HepG2 (cell line): ENCODE measurements at regions not wholly inside any gene's neighbourhood (a gene's known extent, or its start where the extent isn't known, plus 50 kb on each side); places are given as distances from the start of the nearest gene placed in this dataset.

Experiments used
- ATAC-seq: fragments of 200-7000 bp; cut with Tn5 transposase; 3 replicates; pipeline ENCODE4 v1.9.1; 2020; ENCODE audit warnings: mild to moderate bottlenecking, moderate library complexity
- BruUV-seq: library from RNA; stranded (reverse); fragments of 400-500 nt; replicated peaks from 2 replicates; lab custom pipeline; 2021; lab: Mats Ljungman, UMichigan
- CTCF ChIA-PET: fragments of 300-600 bp; formaldehyde crosslinking; extraction: SDS; loops from one replicate; lab custom pipeline; 2021; ENCODE audit warnings: low total read pairs, inconsistent platforms, low intra/inter-chr PET ratio; lab: Yijun Ruan, JAX
- POLR2A ChIA-PET: fragments of 350-600 bp; sonication (Branson Sonifier 250); formaldehyde crosslinking; loops from one replicate; lab custom pipeline; 2020; ENCODE audit warnings: antibody characterized with exemption, inconsistent platforms; lab: Yijun Ruan, JAX
- DNase-seq: peaks from one replicate; pipeline ENCODE4 v3.0.0-alpha.2; 2015; ENCODE audit warnings: low spot score
- FAIRE-seq: peaks from 3 replicates; lab custom pipeline; 2011; peaks lifted over from hg19 to GRCh38; lab: Jason Lieb, UNC
- H2AFZ ChIP-seq: one replicate; pipeline ENCODE4 v1.6.1; 2011; ENCODE audit warnings: low read length, inconsistent platforms
- H3K27ac ChIP-seq: fragments of 300-600 bp; 3 replicates; pipeline ENCODE4 v1.8.0; 2011; ENCODE audit warnings: mixed run types, mild to moderate bottlenecking, mixed read lengths, low read length, inconsistent platforms; ENCODE audit not compliant: insufficient read depth; ENCODE audit errors: extremely low read length
- H3K27me3 ChIP-seq, 2 experiments: fragments of 200-600 bp in 1 of 2; 2 replicates in 1 of 2; 3 replicates in 1 of 2; pipeline versions ENCODE4 v1.6.0 to v1.8.0; 2011; ENCODE audit warnings: low read length in 2 of 2, mild to moderate bottlenecking in 2 of 2, moderate library complexity in 2 of 2, inconsistent platforms in 1 of 2; ENCODE audit not compliant: insufficient read depth in 2 of 2, control insufficient read depth in 1 of 2
- H3K36me3 ChIP-seq, 2 experiments: fragments of 200-600 bp in 1 of 2; replicated peaks in 1 of 2; 2 replicates in 1 of 2; 3 replicates in 1 of 2; pipeline versions ENCODE4 v1.5.1 to v1.8.0; 2011; ENCODE audit warnings: low read length in 2 of 2, inconsistent platforms in 1 of 2; ENCODE audit not compliant: insufficient read depth in 2 of 2, control insufficient read depth in 1 of 2
- H3K4me1 ChIP-seq: 2 replicates; pipeline ENCODE4 v1.5.1; 2012; ENCODE audit warnings: low read length, inconsistent platforms; ENCODE audit not compliant: insufficient read depth
- H3K4me2 ChIP-seq: 2 replicates; pipeline ENCODE4 v1.6.0; 2011; ENCODE audit warnings: low read depth, low read length, inconsistent platforms
- H3K4me3 ChIP-seq, 3 experiments: fragments of 200-600 bp in 1 of 3; sonication (generic), shearing (Covaris generic) in 1 of 3; replicated peaks in 1 of 3; 2 replicates each; pipeline ENCODE4 v1.5.1; 2011 to 2016; ENCODE audit warnings: low read length in 3 of 3, inconsistent platforms in 2 of 3, low read depth in 2 of 3, mild to moderate bottlenecking in 2 of 3, control low read depth in 1 of 3, mixed read lengths in 1 of 3; ENCODE audit not compliant: insufficient read depth in 1 of 3
- H3K79me2 ChIP-seq: one replicate; pipeline ENCODE4 v1.6.1; 2011; ENCODE audit warnings: low read length, inconsistent platforms; ENCODE audit not compliant: insufficient read depth
- H3K9ac ChIP-seq: 2 replicates; pipeline ENCODE4 v1.6.0; 2011; ENCODE audit warnings: mild to moderate bottlenecking, low read depth, low read length, inconsistent platforms; ENCODE audit not compliant: insufficient read depth
- H3K9me3 ChIP-seq: 2 replicates; pipeline ENCODE4 v1.5.1; 2012; ENCODE audit warnings: mild to moderate bottlenecking, low read length
- H4K20me1 ChIP-seq: 2 replicates; pipeline ENCODE4 v1.6.0; 2011; ENCODE audit warnings: inconsistent platforms, mild to moderate bottlenecking, low read length, moderate library complexity; ENCODE audit not compliant: insufficient read depth
- CEBPG ChIP-seq: IDR thresholded peaks from 2 replicates; pipeline ENCODE4 v1.6.1; 2016
- ELK4 ChIP-seq: sonication (generic); formaldehyde crosslinking; IDR thresholded peaks from 2 replicates; pipeline ENCODE4 v1.9.0; 2021; ENCODE audit warnings: missing genetic modification reagents, borderline replicate concordance
- IKZF1 ChIP-seq: fragments of 450-650 bp; IDR thresholded peaks from 2 replicates; pipeline ENCODE4 v1.7.1; 2016
- KLF11 ChIP-seq: IDR thresholded peaks from 2 replicates; pipeline ENCODE4 v1.6.1; 2016; ENCODE audit warnings: missing compliant biosample characterization
- MAFK ChIP-seq, 2 experiments: IDR thresholded peaks in 1 of 2; conservative IDR thresholded peaks in 1 of 2; 2 replicates each; pipeline ENCODE4 v1.6.1; 2011; ENCODE audit warnings: improper control_type of control experiment in 2 of 2, low read length in 2 of 2
- MAZ ChIP-seq, 2 experiments: sonication (generic) in 1 of 2; formaldehyde crosslinking in 1 of 2; IDR thresholded peaks; 2 replicates each; pipeline versions ENCODE4 v1.5.0 to v1.6.1; 2012 to 2020; ENCODE audit warnings: low read depth in 2 of 2, mild to moderate bottlenecking in 2 of 2, borderline replicate concordance in 1 of 2, improper control_type of control experiment in 1 of 2, low read length in 1 of 2, missing genetic modification reagents in 1 of 2, moderate library complexity in 1 of 2
- POLR2AphosphoS2 ChIP-seq: IDR thresholded peaks from 2 replicates; pipeline ENCODE4 v1.6.1; 2011; ENCODE audit warnings: low read depth, low read length, improper control_type of control experiment
- SMYD3 ChIP-seq: sonication (generic); formaldehyde crosslinking; IDR thresholded peaks from 2 replicates; pipeline ENCODE4 v1.8.1; 2023; ENCODE audit warnings: mild to moderate bottlenecking, missing genetic modification reagents
- SP1 ChIP-seq, 2 experiments: fragments of 450-650 bp in 1 of 2; sonication (generic) in 1 of 2; formaldehyde crosslinking in 1 of 2; IDR thresholded peaks; 2 replicates each; pipeline versions ENCODE4 v1.4.0 to v1.6.1; 2016 to 2020; ENCODE audit warnings: missing genetic modification reagents in 1 of 2
- XRCC5 ChIP-seq: fragments of 200-400 bp; formaldehyde crosslinking; optimal IDR thresholded peaks from 2 replicates; pipeline ENCODE3; 2017; ENCODE audit warnings: mild to moderate bottlenecking, low read length
- ZNF329 ChIP-seq: sonication (generic); formaldehyde crosslinking; IDR thresholded peaks from 2 replicates; pipeline ENCODE4 v1.9.0; 2021; ENCODE audit warnings: low read depth, mild to moderate bottlenecking, missing genetic modification reagents
- ZNF460 ChIP-seq: sonication (generic); formaldehyde crosslinking; IDR thresholded peaks from 2 replicates; pipeline ENCODE4 v1.5.1; 2020; ENCODE audit warnings: missing genetic modification reagents, mild to moderate bottlenecking, borderline replicate concordance
- ZNF543 ChIP-seq: sonication (generic); formaldehyde crosslinking; IDR thresholded peaks from 2 replicates; pipeline ENCODE4 v1.4.0; 2020; ENCODE audit warnings: mild to moderate bottlenecking, missing genetic modification reagents
- ZNF556 ChIP-seq: sonication (generic); formaldehyde crosslinking; IDR thresholded peaks from 2 replicates; pipeline ENCODE4 v1.4.0; 2020; ENCODE audit warnings: mild to moderate bottlenecking, missing genetic modification reagents, borderline replicate concordance
- ZNF605 ChIP-seq: sonication (generic); formaldehyde crosslinking; IDR thresholded peaks from 2 replicates; pipeline ENCODE4 v1.8.0; 2022; ENCODE audit warnings: mild to moderate bottlenecking, missing genetic modification reagents
- ZNF652 ChIP-seq: IDR thresholded peaks from 2 replicates; pipeline ENCODE4 v1.6.1; 2016; ENCODE audit warnings: low read depth, borderline replicate concordance
- ZNF691 ChIP-seq: sonication (generic); formaldehyde crosslinking; IDR thresholded peaks from 2 replicates; pipeline ENCODE4 v1.4.0; 2020; ENCODE audit warnings: missing genetic modification reagents, low read depth, mild to moderate bottlenecking, borderline replicate concordance
- ZNF737 ChIP-seq: sonication (generic); formaldehyde crosslinking; IDR thresholded peaks from 2 replicates; pipeline ENCODE4 v1.5.0; 2020; ENCODE audit warnings: missing genetic modification reagents, mild to moderate bottlenecking, borderline replicate concordance
- WGBS: methylation state at CpG from one replicate; pipeline ENCODE4 v1.1.6; 2017; ENCODE audit warnings: low lambda C conversion rate; 5-methylcytosine and 5-hydroxymethylcytosine counted together
- in situ Hi-C: cut with HindIII; loops from 2 replicates; pipeline ENCODE4 v1.10.0; 2017; ENCODE audit warnings: low pct_unique_long_range_greater_than_20kb; ENCODE audit not compliant: extremely low pct_ligation_motif_present
- intact Hi-C: fragments of 100-400 bp; cut with micrococcal nuclease; formaldehyde crosslinking; loops from one replicate; pipeline ENCODE4 v1.10.0; 2022; ENCODE audit not compliant: unreplicated experiment

- Histone ChIP-seq H4K20me1 (no peaks in the 10 kb centered on the region), H2AFZ (no peak overlapping the region), H3K9me3 (peaks cover 16% of the 10 kb centered on the region), H3K27me3 (no peaks in the 10 kb centered on the region)
- TF ChIP-seq MAZ (IDR thresholded peaks at IDR 0.05; ENCODE audit: borderline replicate concordance, low read depth, low read length) = no peak
- TF ChIP-seq MAZ (CRISPR knock-in tag; IDR thresholded peaks at IDR 0.05; ENCODE audit: low read depth) = no peak
- TF ChIP-seq ZNF605 (CRISPR knock-in tag) = no peak
- TF ChIP-seq POLR2AphosphoS2 = no peak
- no peak for TF ChIP-seq SMYD3 (CRISPR knock-in tag)
- TF ChIP-seq KLF11 (CRISPR knock-in tag) = no peak
- TF ChIP-seq ELK4 = no peak
- no peak for TF ChIP-seq ZNF691 (CRISPR knock-in tag)
- no peak for TF ChIP-seq IKZF1
- no peak for TF ChIP-seq ZNF329
- no peak for TF ChIP-seq XRCC5
- no peak for TF ChIP-seq ZNF543 (CRISPR knock-in tag)
- no peak for TF ChIP-seq MAFK (conservative IDR thresholded peaks at IDR 0.05 in 1 of 2, IDR thresholded peaks at IDR 0.05 in 1 of 2; ENCODE audit: low read length in 2 of 2)
- no peak for TF ChIP-seq ZNF460 (CRISPR knock-in tag)
- TF ChIP-seq ZNF556 (CRISPR knock-in tag) = no peak
- no peak for TF ChIP-seq ZNF652
- no peak for TF ChIP-seq ZNF737 (CRISPR knock-in tag)
- no peak for TF ChIP-seq SP1 (IDR thresholded peaks at IDR 0.05)
- no peak for TF ChIP-seq SP1 (CRISPR knock-in tag; IDR thresholded peaks at IDR 0.05)
- no peak for TF ChIP-seq CEBPG (CRISPR knock-in tag)
- TF ChIP-seq, all 625 proteins: peak for 0
- intact Hi-C loops (no loop called here), in situ Hi-C loops (no loop called here)
- ChIA-PET CTCF (no interaction called here), POLR2A (no interaction called here)
- Histone ChIP-seq H3K36me3 (no peaks in the 10 kb centered on the region), H3K9ac (no peak overlapping the region), H3K4me2 (no peak overlapping the region), H3K79me2 (no peaks in the 10 kb centered on the region), H3K4me1 (no peaks in the 10 kb centered on the region), H3K27ac (no peak overlapping the region), H3K4me3 (no peak overlapping the region)
- FAIRE-seq = no peak
- BruUV-seq = no TSS peak
- DNase-seq = no peak
- ATAC-seq = no peak
- WGBS = 45% methylated on average over 7 of the region's 7 CpGs
These were observed 68.4 kb upstream of the LRRC7 start for GRCh38 chr1:69499203-69499803.
